NCI-H82 treated with DMSO at 0.1 percent for 48 hours (cell line): ENCODE measurements at regions not wholly inside any gene's neighbourhood (a gene's known extent, or its start where the extent isn't known, plus 50 kb on each side); places are given as distances from the start of the nearest gene placed in this dataset.
A peak's percentile ranks its signal among the peaks of the same experiment; 100 is the strongest.

Source experiments
- DNase-seq: peaks from one replicate; lab custom pipeline; 2025; ENCODE audit not compliant: unreplicated experiment; lab: John Stamatoyannopoulos, UW

DNA sequence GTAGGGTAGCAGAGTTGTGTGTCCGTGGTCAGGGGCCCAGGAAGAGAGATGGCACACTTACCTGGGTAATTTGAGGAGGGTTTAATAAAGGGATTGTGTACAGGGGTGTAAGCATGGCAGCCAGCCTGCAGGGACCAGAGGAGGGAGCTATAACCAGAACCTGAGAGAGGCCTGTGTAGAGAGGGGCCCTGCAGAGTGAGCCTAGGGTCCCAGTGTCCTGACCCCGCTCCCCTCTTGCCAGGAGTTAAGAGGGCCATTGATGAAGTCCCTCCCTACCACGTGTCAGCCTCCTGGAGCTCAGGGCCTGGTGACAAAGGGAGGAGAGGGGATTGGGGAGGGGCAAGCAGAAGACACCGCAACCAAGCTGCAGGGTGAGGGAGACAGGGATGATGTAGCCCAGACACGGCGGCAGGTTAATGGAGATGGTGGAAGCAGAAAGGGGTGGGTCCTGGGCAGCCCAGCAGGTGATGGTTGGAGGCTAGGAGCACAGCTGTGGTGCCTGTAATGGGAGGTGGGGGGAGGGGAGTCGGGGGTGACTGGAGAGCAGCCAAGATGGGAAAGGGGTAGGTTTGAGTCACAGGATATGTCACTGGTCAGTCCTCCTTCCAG lies 165.4 kb upstream of the TOPAZ1 start:
- DNase-seq = no peak

DNA sequence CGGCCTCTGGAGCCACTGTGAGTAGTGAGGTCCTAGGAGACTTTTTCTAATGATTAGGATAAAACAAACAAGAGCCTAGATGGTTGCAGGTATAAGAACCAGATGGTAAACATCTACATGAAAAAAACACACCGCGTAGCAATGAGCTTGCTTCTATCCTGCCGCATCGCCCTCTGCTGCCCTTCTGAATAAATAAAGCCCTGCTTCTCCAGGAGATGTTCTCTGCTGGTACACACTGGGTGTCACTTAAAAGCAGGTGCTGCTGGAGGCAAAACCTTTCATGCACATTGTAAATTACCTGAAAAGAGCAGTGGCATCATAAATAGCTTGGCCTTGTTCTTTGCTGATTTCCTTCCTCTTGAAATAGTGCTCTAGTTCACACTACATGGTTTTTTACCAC lies 164.4 kb upstream of the TOPAZ1 start:
- DNase-seq = no peak

DNA sequence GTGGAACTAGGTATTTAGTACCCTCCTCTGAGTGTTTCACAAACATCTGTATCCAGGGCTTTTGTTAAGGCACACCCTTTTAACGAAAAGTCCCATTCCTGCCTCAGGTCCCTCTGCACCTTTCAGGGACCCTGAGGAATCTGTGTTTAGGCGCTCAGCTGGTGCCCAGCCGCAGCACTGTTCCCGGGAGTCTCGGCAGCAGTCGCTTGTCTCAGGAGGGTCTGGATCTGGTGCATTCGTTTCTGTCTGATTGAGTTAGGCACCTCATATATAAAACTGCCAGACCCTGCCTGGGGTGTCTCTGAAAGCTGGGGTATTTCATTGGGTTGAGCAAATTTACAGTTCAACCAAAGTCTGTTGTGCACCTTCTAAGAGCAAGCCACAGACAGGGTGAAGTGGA lies 162.8 kb upstream of the TOPAZ1 start:
- no peak for DNase-seq

DNA sequence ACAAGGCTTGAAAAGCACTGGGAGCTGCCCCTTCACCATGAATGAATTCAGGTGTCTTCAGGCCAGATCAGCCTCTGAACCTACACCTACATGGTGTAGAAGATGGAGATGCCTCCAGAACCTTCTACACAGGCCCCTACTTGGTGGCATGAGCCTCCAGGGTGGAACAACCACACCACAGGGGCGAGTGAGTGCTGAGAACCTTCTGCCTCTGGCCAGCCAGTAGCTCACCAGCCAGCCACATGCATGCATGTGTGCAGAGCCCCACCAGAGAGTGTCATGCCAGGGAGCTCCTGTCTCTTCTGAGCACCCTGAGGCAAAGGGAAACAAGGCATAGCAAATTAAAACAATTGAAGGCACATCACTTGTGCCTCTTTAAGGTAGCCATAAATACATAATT lies 161.8 kb upstream of the TOPAZ1 start:
- DNase-seq = no peak

DNA sequence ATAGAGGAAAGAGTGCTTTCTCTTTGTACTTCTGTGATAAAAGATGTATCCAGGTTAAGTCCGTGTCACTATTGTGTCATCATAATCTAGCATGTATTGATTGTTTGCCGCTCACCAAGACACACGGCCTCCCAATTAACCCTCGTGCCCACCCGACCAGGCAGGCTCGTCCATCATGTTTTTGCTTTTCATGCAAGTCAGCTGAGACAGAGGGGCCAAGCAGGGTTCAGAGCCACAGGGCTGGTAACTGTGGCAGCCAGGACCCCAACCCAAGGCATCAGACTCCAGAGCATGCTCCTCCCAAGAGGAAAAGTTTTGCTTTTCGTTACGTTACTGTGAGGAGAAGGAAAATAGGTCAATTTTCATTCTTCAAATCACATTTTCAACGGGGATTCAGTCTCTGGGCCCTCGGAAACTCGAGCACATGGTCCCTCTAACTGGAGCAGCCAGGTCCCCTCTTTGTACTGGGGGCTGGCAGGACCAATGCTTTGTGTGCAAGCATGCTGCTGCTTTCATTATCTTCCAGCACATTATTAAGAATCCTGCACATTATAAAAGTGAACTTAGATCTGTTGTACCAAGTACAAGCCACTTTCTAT lies 161.1 kb upstream of the TOPAZ1 start:
- no peak for DNase-seq

DNA sequence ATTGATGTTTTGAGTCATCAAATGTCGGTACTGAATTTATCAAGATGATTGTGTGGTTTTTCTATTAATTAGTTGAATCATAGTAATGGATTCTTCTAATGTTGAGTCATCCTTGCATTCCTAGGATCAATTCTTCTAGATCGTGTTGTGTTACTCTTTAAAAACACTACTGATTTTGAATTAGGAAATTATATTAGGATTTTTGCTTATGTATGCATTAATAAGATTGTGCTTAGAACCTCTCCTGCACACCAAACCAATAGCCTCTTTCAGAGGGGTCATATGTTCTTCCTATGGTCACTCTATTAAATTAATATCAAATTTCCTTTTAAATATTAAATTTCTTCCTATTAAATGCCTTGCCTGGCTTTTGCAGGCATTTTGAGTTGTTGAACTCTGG lies 151.7 kb upstream of the TOPAZ1 start:
- no peak for DNase-seq

DNA sequence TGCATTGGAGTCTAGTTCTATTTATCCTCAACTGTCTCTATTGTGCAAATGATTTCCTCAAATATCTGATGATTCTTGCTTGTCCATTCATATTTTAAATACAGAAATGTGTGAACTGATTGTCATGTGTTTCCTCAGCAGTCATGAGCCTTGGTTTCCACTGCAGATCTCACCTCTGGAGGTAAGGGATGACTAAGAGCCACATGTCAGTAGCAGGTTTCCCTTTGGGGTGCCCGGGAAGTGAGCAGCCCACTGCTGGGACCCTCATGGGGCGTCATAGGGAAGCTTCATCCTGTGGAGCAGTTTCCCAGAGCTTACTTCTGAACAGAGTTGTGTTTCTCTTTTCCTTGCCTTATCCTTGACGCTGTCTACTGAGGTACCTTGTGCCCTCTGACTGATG lies 149.2 kb upstream of the TOPAZ1 start:
- no peak for DNase-seq

DNA sequence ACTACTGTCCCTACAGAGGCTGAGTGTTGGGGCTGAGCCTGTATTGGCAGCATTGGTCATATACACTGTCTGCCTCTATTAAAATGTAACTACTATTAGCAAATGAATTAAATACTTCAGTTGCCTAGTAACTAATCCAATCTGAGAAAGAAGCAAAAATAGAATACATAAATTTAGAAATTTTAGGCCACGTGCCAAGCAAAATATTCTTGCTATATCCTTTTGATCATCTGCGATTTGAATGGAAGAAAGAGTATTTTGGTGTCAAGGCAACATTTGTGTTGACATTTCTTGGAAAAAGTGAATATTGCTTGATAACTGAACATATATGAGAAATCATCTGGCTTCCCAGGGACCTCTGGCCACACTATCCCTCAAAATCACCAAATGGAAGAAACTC lies 148.2 kb upstream of the TOPAZ1 start:
- DNase-seq = no peak

DNA sequence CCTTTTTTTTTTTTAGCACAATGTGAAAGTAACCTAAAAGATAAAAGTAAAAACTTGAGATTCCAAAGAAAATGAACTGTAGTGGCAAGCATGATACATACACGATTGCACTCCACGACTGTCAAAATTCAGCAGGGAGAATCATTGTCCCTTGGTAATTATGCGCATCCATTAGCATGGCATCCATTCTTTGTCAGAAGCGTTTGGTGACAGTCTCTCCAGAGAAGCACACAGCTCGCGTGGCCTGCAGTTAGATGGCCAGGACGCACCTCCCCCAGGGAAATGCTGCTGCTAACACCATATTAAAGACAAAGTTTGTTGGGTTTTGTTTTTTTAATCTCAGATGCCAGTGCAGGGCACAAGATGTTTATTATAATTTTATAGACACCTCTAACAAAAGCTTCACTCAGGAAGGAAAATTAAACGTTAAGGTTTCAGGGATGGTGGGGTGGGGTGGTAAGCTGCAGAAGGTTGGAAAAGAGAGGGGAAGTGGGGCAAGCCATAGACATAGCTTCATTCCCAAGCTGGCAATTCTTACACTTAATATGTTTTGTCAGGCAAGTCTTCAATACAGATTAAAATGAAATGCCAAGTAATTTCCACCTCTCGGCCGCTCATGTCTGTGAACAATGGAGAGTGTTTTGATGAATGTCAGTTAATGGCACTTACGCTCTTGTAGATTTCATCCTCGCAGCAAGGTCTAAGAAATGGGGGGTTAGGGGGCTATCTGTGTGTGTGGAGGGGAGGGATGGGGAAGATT lies 142.8 kb upstream of the TOPAZ1 start:
- DNase-seq = no peak

DNA sequence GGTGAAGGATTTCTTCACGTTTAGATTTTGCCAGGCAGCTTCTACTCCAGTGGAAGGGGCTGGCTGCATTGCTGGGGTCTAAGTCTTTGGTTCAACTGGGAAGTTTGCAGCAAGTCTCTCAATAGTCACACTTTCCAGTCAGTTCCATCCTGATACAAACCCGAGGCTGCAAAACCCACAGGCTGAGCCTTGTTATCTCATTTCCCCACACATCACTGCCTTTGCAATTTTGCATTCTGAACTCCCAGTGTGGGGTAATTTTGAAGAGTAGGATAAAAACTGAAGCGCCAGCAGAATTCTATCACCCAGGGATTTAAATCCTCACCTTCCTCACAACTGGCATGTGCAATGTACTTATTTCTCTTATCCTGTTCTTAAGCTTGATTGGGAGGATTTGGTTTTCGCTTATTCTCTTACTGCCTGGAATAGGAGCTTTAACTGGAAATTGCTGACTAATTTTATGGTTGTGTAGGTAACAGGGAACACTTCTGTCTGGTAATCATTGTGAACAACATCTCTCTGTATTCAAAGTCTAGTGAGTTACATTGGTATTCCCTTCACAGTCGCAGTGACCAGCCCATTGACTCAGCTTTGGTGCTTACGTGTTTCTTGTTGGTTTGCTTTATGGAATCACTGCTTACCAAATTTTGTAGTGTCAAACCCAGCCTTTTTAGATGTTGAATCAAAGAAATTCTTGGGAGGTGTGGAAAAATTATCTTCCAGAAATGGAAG lies 142.0 kb upstream of the TOPAZ1 start:
- no peak for DNase-seq

DNA sequence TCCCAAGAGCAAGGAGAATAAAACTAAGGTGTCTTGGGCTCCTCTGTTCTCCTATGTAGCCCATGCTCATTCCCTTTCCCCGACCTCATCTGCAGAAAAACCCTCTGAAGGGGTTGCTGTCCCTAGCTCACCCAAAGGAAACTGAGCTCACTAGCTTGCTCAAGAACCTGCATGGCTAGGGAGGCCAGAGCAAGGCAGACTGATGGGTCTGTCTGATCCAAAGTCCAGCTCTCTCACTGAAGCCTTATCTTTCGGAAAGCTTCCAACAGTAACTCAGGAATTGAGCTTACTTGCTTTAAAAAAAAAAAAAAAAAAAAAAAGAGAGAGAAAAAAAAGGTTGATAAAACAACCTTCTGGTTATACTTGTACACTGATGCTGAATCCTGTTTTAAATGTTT lies 141.4 kb upstream of the TOPAZ1 start:
- no peak for DNase-seq

DNA sequence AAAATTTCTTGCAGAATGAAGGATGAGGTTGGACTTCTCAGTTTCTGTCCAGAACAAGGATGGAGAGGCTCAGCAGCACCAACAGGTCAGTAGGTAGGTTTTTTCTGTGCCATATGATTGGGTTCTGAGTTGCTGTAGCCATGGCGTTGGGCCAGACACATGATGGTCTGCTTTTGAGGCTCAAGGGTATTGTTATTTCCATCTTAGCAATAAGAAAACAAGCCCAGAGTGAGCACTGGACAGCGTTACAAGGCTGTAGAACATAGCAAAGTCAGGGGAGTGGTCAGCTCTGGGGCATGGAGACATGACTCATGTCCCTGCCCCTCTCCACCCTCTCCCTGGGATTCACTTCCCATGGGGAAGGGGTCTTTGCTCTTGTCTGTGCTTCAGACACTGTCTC lies 137.6 kb upstream of the TOPAZ1 start:
- DNase-seq = no peak

DNA sequence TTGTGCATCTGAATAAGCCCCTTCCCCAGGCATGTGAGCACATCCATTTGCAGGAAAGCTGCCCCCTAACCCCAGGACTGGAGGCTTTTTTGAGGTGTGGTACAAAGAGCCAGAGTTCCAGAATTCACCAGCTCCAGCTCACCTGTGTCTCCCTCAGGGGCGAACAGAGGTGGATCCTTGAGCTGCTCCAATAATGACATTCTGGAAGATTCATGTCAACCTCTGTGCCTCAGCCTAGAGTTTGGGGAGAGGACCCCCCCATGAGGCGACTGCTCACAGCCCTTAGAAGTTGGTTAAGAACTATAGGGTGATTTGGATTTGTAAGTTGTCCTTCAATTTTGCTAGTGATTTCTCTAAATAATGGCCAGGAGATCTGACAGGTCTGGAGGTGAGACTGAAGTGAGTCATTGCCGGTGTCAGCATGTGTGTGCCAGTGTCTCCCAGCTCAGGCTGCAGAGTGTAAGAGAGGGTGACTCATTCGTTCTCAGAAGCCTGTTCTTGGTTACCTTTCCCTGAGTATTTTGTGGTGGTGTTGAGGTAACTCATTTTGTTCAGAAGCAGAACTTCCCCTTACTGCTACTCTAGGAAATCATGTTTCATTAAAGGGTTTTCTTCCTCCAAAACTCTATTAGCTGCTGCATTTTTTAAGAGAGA lies 136.9 kb upstream of the TOPAZ1 start:
- DNase-seq = no peak

DNA sequence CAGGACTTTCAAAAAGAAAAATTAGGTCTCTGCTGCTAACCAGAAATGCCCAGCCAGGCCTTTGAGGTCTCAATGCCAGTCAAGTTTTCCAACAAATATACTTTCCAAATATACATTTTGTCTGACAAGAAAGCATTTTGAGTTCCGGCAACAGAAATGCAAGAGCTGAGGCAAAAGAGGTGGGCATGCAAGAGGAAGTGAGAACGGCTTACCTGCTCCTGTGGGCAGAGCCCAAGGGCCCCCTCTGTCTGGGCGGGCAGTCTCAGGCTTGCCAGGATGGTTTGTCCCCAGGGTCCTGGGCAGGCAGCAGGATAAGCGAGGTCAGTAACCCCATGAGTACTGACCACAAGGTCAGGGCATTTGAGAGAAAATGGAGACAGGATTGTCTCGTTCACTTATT lies 136.1 kb upstream of the TOPAZ1 start:
- DNase-seq = no peak

DNA sequence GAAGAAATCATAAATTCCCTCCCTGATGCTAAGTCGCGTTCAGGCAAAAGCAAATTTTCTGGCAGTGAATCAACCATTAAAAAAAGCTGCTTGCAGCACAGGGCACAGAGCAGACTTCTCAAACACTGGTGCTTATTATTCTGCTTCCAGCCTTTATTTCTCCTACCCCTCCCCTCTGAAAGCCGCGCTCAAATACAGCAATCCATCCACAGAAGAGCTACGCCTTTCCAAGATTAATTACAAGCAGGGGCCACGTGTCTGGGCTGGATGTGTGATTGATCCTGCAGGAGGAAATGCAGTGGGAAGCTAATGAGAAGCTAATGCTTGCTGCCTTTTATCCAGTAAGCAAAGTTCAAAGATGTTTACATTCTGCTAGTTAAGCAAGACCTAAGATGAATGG lies 134.9 kb upstream of the TOPAZ1 start:
- DNase-seq = no peak

DNA sequence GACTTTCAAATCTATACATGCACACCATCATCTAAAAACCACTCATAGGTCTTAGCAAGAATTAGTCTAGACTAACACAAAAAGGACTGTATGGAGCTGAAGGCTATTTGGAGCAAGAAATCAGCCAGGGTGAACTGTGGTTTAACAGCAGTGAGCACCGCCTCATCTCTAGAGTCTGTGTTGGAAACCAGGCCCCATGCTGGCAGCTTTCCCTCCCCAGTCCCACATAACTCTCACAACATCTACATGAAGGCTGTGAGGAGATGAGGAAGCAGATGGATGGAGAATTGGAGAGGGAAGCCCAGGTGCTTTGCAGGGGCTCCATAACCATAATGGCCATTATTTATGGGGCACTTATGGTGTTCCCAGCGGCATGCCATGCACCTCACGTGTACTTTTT lies 133.2 kb upstream of the TOPAZ1 start:
- DNase-seq = no peak

DNA sequence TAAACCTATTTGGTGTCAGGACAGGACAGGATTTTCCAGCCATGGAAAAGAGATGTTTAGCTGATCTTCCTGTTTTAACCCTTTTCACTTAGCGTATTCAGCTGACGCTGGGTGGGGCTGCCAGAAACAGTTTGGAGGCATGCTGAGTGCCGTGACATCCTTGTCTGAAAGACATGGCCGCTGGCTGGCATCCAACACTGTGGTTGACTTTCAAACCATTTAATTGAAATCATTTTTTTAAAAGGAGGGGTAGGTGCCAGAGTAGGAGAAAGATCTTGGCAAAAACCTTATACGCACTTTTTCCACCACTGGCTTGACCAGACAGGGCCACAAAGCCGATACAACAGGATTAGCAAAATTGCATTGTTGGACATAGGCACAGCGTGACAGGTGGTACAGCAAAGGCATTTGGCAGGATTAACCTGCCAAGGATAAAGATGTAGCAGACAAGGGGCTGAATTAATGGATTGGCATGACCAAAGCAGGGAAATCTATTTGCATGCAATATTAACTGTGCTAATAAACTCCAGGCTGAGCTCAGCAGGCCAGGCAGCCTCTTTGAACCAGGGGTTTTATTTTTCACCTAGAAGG lies 131.8 kb upstream of the TOPAZ1 start:
- peak; percentile 70 for DNase-seq

DNA sequence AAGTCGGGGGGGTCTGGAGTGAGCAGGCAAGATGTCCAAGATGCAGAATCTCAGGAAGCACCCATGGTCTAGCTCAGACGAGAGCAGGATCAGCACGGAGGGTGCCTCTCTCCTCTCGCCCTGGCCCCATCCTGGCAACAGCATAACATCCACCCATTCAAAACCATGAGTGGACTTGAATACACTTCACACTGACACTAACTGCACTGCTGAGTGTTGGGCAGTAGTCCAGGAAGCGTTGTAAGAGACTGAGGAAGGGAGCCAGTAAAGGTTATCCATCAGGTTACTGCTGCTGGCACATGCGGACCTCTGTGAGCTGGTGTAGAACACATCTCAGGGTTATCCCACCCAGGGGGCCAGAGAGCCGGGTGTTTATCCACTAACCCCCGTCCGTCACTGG lies 131.0 kb upstream of the TOPAZ1 start:
- DNase-seq = no peak

DNA sequence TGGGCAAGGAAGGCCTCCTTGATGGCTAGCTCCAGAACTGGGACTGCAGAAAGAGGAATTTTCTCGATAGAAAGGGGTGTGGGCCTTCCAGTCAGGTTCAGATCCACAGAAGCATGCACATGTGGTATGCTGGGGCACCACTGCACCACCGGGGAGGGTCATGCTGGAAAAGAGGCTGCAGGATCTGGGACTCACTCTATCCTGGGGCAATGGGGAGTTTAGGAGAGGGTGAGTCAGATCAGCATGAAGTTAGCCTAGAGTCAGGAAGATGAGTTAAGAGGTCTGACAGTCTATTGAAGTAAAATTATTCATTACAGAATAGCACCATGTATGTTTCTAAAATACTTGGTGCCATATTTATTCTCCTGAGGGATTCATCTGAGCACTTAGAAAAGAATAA lies 130.2 kb upstream of the TOPAZ1 start:
- no peak for DNase-seq

DNA sequence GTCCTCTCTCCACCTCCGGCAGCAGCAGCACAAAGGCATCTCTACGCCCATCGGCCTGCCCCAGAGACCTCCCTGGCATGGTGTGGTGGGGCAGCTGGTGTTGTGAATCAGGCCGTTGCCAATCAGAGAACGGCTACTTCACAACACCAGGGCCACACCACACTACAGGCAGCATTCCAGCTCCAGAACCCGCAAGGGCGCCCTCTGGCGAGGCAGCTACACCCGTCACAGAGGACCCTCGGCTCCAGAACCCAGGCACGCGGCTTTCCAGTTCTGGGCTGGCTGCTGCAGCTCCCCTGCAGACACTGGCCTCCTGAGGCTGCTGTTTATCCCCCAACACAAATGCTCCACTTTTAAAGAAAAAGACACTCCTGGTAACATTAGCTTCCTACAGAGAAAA lies 127.5 kb upstream of the TOPAZ1 start:
- no peak for DNase-seq

DNA sequence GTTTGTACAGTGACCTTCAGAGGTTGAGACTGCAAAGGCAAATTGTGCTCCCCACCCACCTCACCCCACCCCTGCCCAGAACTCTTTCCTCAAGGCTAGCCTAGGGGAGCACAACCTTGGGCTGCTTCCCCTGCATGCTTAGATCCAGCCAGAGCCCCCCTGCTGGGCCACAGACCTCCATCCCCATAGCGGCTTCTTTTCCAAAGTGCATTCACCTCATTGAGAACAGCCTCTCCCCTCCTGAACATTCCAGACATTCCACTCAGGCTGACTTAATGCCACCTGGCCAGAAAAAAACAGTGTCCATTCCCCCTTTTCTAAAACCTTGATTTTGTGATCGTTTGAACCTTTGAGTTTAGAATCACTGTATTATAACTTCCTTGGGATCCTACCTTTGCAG lies 124.4 kb upstream of the TOPAZ1 start:
- no peak for DNase-seq
